Mesendoderm (in vitro differentiated cells): ENCODE measurements at regions not wholly inside any gene's neighbourhood (a gene's known extent, or its start where the extent isn't known, plus 50 kb on each side); places are given as distances from the start of the nearest gene placed in this dataset.

ENCODE experiments used
- DNase-seq: peaks from one replicate; pipeline ENCODE4 v3.0.0; 2013
- H2AK5ac ChIP-seq: 2 replicates; pipeline ENCODE4 v1.6.1; 2013; ENCODE audit warnings: low read length, inconsistent platforms
- H2BK120ac ChIP-seq: 2 replicates; pipeline ENCODE4 v1.6.1; 2013; ENCODE audit warnings: low read depth, mild to moderate bottlenecking, low read length, moderate library complexity, mixed read lengths
- H2BK15ac ChIP-seq: replicated peaks from 2 replicates; pipeline ENCODE4 v1.6.1; 2013; ENCODE audit warnings: low read depth, mild to moderate bottlenecking, moderate library complexity
- H2BK5ac ChIP-seq: 2 replicates; pipeline ENCODE4 v1.6.1; 2013; ENCODE audit warnings: low read length, inconsistent platforms
- H3K18ac ChIP-seq: 2 replicates; pipeline ENCODE4 v1.6.1; 2013; ENCODE audit warnings: mild to moderate bottlenecking, low read length, mixed read lengths
- H3K23ac ChIP-seq: one replicate; pipeline ENCODE4 v1.6.1; 2013; ENCODE audit warnings: low read length
- H3K27ac ChIP-seq: 2 replicates; pipeline ENCODE4 v1.5.1; 2013; ENCODE audit warnings: low read depth, mild to moderate bottlenecking, inconsistent platforms, low read length, moderate library complexity
- H3K27me3 ChIP-seq: 2 replicates; pipeline ENCODE4 v1.6.1; 2013; ENCODE audit warnings: low read length, control low read depth, mild to moderate bottlenecking, inconsistent platforms; ENCODE audit not compliant: insufficient read depth, poor library complexity
- H3K36me3 ChIP-seq: 2 replicates; pipeline ENCODE4 v1.6.1; 2013; ENCODE audit warnings: low read length, inconsistent platforms; ENCODE audit not compliant: control insufficient read depth, insufficient read depth
- H3K4ac ChIP-seq: one replicate; pipeline ENCODE4 v1.6.1; 2013; ENCODE audit warnings: low read depth, mild to moderate bottlenecking, low read length, moderate library complexity
- H3K4me1 ChIP-seq: 2 replicates; pipeline ENCODE4 v1.6.1; 2013; ENCODE audit warnings: low read depth, low read length, inconsistent platforms; ENCODE audit not compliant: control insufficient read depth
- H3K4me2 ChIP-seq: 2 replicates; pipeline ENCODE4 v1.6.1; 2013; ENCODE audit warnings: low read length
- H3K4me3 ChIP-seq: 2 replicates; pipeline ENCODE4 v1.5.1; 2013; ENCODE audit warnings: mild to moderate bottlenecking, low read length
- H3K56ac ChIP-seq: one replicate; pipeline ENCODE4 v1.6.1; 2013; ENCODE audit warnings: low read length
- H3K79me1 ChIP-seq: 2 replicates; pipeline ENCODE4 v1.6.1; 2013; ENCODE audit warnings: low read length, inconsistent platforms
- H3K79me2 ChIP-seq: 2 replicates; pipeline ENCODE4 v1.6.1; 2013; ENCODE audit warnings: mild to moderate bottlenecking, low read length; ENCODE audit not compliant: control insufficient read depth, insufficient read depth
- H3K9ac ChIP-seq: 2 replicates; pipeline ENCODE4 v1.6.1; 2013; ENCODE audit warnings: low read length, inconsistent platforms
- H4K5ac ChIP-seq: one replicate; pipeline ENCODE4 v1.6.1; 2013; ENCODE audit warnings: low read length
- H4K8ac ChIP-seq: one replicate; pipeline ENCODE4 v1.6.1; 2013; ENCODE audit warnings: low read depth, mild to moderate bottlenecking, control low read depth, low read length, moderate library complexity
- WGBS: extraction: QIAGEN DNeasy Blood & Tissue Kit; methylation state at CpG from one replicate; pipeline ENCODE4 v1.1.7; 2013; ENCODE audit warnings: low lambda C conversion rate, missing lambda C conversion rate; ENCODE audit not compliant: insufficient coverage; ENCODE audit errors: extremely low coverage; 5-methylcytosine and 5-hydroxymethylcytosine counted together

DNA sequence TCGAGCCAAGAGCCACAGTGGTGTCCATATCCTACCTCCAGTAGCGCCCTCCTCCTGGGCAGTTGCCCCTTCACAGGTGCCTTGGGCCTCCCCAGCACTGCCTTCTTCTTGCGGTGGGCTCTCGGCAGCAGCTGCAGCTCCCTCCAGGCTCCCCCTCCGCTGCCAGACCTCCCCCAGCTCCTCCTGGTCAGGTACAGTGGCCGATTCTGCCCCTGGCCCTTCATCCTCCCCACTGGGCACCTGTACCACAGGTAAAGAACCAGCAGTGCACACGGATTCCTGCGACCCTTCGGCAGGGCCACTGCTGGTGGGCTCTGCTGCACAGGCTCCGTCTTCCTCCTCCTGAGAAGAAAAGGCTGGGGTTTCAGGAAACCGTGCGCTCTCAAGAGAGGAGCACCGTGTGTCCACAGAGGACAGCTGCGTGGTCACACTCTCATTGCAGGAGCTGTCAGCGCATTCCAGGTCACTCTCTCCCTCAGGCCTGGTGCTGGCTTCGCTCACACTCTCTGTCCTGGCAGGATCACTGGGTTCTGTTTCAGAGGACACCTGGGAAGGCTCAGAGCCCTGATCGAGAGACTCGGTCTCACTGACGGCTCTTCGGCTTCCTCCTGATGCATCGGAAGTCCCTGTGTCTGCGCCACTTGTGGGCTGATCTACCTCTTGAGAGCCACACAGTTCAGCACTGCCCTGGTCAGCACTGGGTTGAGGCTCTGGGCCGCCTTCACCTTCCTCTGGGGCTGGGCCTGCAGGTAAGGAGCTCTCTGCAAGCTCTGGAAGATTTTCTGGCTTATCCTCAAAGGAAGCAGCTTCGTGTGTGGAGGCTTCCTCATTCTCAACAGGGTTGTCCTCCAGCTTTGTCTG lies 147.4 kb upstream of the STK17B start:
- no peak overlapping the region for H3K18ac ChIP-seq
- H3K23ac ChIP-seq = no peak overlapping the region
- H4K5ac ChIP-seq = no peak overlapping the region
- H3K4me2 ChIP-seq = no peak overlapping the region
- no CpG with 5 or more reads among the region's 24 CpGs for WGBS
- no peak overlapping the region for H3K27ac ChIP-seq
- no peaks in the 10 kb centered on the region for H3K79me1 ChIP-seq
- H3K4me1 ChIP-seq = peaks cover 4% of the 10 kb centered on the region
- H2AK5ac ChIP-seq = no peak overlapping the region
- no peak for DNase-seq
- H3K9ac ChIP-seq = no peak overlapping the region
- H3K4me3 ChIP-seq = no peak overlapping the region
- no peak overlapping the region for H3K4ac ChIP-seq
- H3K27me3 ChIP-seq = no peaks in the 10 kb centered on the region
- H3K56ac ChIP-seq = no peak overlapping the region
- no peaks in the 10 kb centered on the region for H3K36me3 ChIP-seq
- no peak overlapping the region for H2BK15ac ChIP-seq
- no peak overlapping the region for H4K8ac ChIP-seq
- H3K79me2 ChIP-seq = no peaks in the 10 kb centered on the region
- H2BK120ac ChIP-seq = no peak overlapping the region
- no peak overlapping the region for H2BK5ac ChIP-seq

DNA sequence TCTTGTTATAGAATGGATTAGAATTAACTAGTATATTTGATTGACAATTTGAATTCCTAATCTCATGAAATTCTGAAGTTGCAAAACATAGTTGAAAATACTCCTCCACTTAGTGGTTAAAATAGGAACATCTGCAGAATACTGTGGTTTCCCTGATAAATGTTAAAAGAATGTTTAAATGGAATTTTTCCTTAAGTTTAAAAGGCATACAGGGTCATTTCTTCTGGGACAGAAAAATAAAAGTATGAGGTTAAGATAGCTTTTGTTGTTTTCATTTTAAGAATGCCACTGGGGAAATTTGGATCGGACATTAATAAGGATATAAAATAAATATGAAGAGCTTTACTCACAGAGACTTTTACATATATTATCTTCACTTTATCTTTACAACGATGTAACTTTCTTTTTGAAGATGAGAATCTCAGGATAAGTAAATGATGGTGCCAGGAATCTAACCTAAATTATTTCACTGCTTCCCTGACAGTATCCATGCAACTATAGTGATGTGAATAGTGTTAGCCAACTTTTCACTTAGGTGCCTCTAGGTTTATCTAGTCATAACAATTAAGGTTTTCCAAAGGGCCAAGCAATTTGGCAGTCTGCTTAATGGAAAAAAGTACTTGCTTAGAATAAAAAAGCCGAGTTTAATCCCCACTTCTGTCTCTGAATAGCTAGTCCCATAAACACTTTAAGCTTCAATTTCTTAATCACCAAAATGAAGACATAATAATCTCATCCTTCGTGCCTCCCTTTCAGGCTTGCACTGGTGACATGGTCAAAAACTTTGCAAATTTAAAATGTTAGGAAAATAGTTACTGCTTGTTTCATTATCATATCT lies 151.8 kb upstream of the STK17B start:
- no peaks in the 10 kb centered on the region for H3K79me2 ChIP-seq
- no peak overlapping the region for H3K4me3 ChIP-seq
- H3K56ac ChIP-seq = no peak overlapping the region
- no peak overlapping the region for H3K18ac ChIP-seq
- H3K4ac ChIP-seq = no peak overlapping the region
- H3K4me2 ChIP-seq = no peak overlapping the region
- H3K27me3 ChIP-seq = no peaks in the 10 kb centered on the region
- H2BK15ac ChIP-seq = no peak overlapping the region
- DNase-seq = no peak
- H3K36me3 ChIP-seq = no peaks in the 10 kb centered on the region
- no peak overlapping the region for H2AK5ac ChIP-seq
- H3K9ac ChIP-seq = no peak overlapping the region
- no peak overlapping the region for H2BK120ac ChIP-seq
- no peaks in the 10 kb centered on the region for H3K79me1 ChIP-seq
- H3K23ac ChIP-seq = no peak overlapping the region
- H3K27ac ChIP-seq = no peak overlapping the region
- WGBS = no CpG with 5 or more reads among the region's 4 CpGs
- H3K4me1 ChIP-seq = no peaks in the 10 kb centered on the region
- H4K5ac ChIP-seq = no peak overlapping the region
- no peak overlapping the region for H2BK5ac ChIP-seq
- no peak overlapping the region for H4K8ac ChIP-seq

- Histone ChIP-seq H2BK5ac (no peak overlapping the region), H2BK120ac (no peak overlapping the region), H4K8ac (no peak overlapping the region), H3K27ac (no peak overlapping the region), H3K36me3 (no peaks in the 10 kb centered on the region), H2AK5ac (no peak overlapping the region), H3K4ac (no peak overlapping the region), H3K79me2 (no peaks in the 10 kb centered on the region), H3K79me1 (no peaks in the 10 kb centered on the region), H3K4me2 (no peak overlapping the region), H3K27me3 (no peaks in the 10 kb centered on the region), H3K4me1 (no peaks in the 10 kb centered on the region), H3K4me3 (no peak overlapping the region), H3K56ac (no peak overlapping the region), H2BK15ac (no peak overlapping the region), H3K18ac (no peak overlapping the region), H3K9ac (no peak overlapping the region), H4K5ac (no peak overlapping the region), H3K23ac (no peak overlapping the region)
- DNase-seq = no peak
- no CpG with 5 or more reads among the region's 2 CpGs for WGBS
These were observed 152.8 kb upstream of the STK17B start for GRCh38 chr2:196324211-196324610.

DNA sequence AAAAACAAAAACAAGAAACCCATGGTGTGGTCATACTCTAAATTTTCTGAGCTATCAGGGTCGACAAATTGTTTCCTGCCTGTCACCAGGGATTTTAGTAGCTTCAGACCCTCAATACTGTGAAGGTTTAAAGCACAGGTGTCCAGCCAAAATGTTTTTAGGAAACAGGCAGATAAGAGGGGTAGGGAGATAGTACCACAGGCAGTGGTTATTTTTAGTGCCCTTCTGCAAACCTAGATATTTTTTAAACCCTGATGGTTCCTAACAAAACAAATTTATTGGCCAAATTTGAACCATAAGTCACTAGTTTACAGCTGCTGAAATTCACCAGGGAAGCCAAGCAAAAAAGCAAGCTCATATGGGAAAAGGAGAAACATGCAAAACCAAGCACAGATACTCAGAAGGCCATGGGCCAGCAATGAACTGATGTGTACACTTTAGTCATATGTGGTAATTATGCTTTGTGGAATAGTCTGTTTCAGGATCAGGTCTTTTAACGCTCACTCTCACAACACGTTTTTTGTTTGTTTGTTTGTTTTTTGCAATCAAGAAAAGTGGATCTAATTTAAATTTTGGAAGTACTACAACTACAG lies 156.8 kb upstream of the STK17B start:
- H4K5ac ChIP-seq = no peak overlapping the region
- no peaks in the 10 kb centered on the region for H3K4me1 ChIP-seq
- H3K4me2 ChIP-seq = no peak overlapping the region
- H2BK15ac ChIP-seq = no peak overlapping the region
- H3K18ac ChIP-seq = no peak overlapping the region
- H2AK5ac ChIP-seq = no peak overlapping the region
- no peaks in the 10 kb centered on the region for H3K79me1 ChIP-seq
- no peaks in the 10 kb centered on the region for H3K79me2 ChIP-seq
- no peak overlapping the region for H4K8ac ChIP-seq
- H3K27me3 ChIP-seq = no peaks in the 10 kb centered on the region
- DNase-seq = no peak
- WGBS = no CpG with 5 or more reads among the region's 3 CpGs
- H2BK5ac ChIP-seq = no peak overlapping the region
- H2BK120ac ChIP-seq = no peak overlapping the region
- no peak overlapping the region for H3K23ac ChIP-seq
- no peak overlapping the region for H3K4ac ChIP-seq
- no peak overlapping the region for H3K4me3 ChIP-seq
- no peak overlapping the region for H3K9ac ChIP-seq
- no peak overlapping the region for H3K56ac ChIP-seq
- no peaks in the 10 kb centered on the region for H3K36me3 ChIP-seq
- no peak overlapping the region for H3K27ac ChIP-seq

- H3K23ac ChIP-seq = no peak overlapping the region
- H3K36me3 ChIP-seq = no peaks in the 10 kb centered on the region
- H3K27ac ChIP-seq = no peak overlapping the region
- H3K4me3 ChIP-seq = no peak overlapping the region
- H3K18ac ChIP-seq = no peak overlapping the region
- no peak overlapping the region for H2BK15ac ChIP-seq
- no peak overlapping the region for H4K8ac ChIP-seq
- H4K5ac ChIP-seq = no peak overlapping the region
- H2AK5ac ChIP-seq = no peak overlapping the region
- no peak overlapping the region for H3K9ac ChIP-seq
- no peaks in the 10 kb centered on the region for H3K4me1 ChIP-seq
- H2BK5ac ChIP-seq = no peak overlapping the region
- no peak for DNase-seq
- no peak overlapping the region for H3K4me2 ChIP-seq
- H3K4ac ChIP-seq = no peak overlapping the region
- no peak overlapping the region for H2BK120ac ChIP-seq
- no peak overlapping the region for H3K56ac ChIP-seq
- H3K79me1 ChIP-seq = no peaks in the 10 kb centered on the region
- WGBS = no CpG with 5 or more reads among the region's 2 CpGs
- H3K79me2 ChIP-seq = no peaks in the 10 kb centered on the region
- H3K27me3 ChIP-seq = no peaks in the 10 kb centered on the region
These were observed 158.6 kb upstream of the STK17B start for GRCh38 chr2:196329959-196330358.
